Brain pericyte (primary cell): ENCODE measurements at regions not wholly inside any gene's neighbourhood (a gene's known extent, or its start where the extent isn't known, plus 50 kb on each side); places are given as distances from the start of the nearest gene placed in this dataset.
"Not testable (repeated sequence)": the region's sequence is repeated elsewhere in the genome, so short reads cannot be mapped to it uniquely, and the experiment has no call there.

Experiments used
- DNase-seq: peaks from one replicate; pipeline ENCODE4 v3.0.0-alpha.2; 2012; ENCODE audit warnings: low read depth, low spot score

DNA sequence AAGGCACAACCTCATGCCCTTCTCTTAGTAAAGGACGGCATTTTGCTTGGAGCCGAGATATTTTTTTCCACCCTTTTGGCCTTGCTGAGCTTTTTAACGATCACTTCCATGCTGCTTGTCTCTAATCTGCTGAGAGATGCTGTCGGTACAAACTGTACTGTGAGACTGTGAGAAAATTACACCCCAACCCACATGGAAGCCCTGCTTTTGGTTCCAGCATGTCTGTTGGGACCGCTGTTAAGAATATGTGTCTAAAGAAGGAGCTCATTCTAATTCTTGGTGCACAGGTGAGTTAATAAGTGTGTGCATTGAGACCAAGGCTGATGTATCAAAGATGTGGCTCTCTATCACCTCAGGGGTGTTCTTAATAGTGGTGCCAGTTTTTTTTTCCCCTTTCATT lies 304.5 kb upstream of the MAP3K7 start:
- DNase-seq = no peak

DNA sequence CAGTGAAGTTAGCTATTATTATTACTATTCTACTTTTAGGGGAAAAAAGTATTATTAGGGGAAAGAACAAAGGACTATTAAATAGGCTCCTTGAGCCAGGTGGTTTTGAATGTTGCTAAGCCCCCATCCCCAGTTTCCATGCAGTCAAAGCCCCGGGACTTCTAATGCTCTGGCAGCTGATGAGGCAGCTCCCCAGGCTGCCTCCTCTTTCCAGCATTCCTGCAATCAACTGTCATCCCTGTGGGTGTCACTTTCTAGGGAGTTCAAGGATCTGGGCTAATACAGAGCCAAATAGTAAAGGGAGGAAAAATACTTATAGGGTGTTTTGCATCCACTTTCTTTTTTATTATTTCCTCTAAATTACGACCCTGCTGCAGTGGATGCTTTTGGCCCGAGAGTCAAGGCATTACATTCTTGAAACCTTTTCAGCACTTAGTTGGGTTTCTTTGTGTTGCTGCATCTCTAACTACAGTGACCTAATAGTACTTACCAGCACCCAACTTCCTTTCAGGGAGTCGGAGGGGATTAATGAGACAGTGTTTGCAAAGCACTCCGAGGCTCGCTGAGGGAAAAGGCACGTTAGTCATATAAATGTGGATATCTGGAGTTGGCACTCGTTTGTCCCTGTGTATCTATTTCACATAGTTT lies 303.9 kb upstream of the MAP3K7 start:
- no peak for DNase-seq

DNA sequence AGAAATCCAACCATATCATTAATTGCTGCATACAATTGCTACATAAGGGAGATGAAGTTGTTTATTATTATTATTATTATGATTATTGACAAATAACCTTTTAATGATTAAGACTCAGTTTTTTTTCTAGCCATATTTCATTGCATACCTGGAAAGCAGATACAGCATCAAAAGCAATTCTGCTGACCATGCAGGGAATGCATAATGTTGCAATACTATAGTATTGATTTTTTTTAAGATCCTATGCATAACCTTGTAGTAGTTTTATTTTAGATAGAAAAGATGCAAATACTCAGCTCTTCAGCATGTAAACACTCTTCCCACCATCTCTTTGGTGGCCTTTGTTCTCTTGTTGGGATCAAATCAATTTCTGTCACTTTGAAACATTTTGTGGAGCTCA lies 300.9 kb upstream of the MAP3K7 start:
- DNase-seq = no peak

DNA sequence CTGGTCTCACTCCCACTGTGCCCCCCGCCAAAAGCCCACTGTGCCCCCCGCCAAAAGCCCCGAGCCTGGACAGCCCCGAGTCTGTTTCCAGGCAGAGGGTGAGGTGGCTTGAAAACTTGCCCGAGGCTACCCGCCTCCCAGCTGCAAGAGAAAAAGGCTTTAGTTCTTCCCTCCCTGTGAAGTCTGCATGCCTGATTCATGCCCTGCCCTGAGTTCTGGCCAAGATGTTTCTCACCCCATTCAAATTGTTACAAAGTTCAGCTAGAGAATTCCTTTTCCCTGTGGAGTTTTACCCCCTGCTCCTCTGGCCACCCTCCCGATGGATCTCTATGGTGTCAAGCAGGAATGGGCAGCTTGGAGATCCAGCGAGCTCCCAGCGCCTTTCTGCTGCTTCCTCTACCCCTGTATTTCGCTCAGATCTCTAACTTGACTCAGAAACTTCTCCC lies 298.8 kb upstream of the MAP3K7 start:
- no peak for DNase-seq

DNA sequence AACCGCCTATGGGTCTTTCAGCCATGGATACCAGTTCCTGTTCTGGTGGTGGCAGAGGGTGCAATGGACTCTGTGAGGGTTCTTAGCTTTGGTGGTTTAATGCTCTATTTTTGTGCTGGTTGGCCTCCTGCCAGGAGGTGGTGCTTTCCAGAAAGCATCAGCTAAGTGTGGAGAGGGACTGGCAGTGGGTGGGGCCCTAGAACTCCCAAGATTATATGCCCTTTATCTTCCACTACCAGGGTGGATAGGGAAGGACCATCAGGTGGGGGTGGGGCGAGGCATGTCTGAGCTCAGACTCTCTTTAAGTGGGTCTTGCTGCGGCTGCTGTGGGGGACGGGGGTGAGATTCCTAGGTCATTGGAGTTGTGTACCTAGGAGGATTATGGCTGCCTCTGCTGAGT lies 298.3 kb upstream of the MAP3K7 start:
- not testable (repeated sequence) for DNase-seq

DNA sequence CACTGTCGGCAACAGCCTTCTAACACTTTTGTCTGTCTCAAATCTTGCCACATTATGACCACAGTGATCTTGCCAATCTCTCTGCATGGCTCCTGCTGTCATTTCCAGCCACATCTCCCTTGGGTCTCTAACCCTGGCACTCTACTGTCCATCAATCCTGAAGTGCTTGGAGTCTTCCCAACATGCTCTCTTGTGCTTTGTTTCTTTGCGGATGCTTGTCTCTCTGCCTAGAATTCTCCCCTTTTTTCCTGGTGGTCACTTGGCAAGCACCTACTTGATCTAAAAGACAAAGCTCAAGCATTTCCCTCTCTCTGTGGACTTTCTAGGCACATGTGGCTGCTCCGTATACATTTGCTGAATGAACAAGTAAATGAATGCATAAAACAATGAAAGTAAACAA lies 290.7 kb upstream of the MAP3K7 start:
- no peak for DNase-seq

DNA sequence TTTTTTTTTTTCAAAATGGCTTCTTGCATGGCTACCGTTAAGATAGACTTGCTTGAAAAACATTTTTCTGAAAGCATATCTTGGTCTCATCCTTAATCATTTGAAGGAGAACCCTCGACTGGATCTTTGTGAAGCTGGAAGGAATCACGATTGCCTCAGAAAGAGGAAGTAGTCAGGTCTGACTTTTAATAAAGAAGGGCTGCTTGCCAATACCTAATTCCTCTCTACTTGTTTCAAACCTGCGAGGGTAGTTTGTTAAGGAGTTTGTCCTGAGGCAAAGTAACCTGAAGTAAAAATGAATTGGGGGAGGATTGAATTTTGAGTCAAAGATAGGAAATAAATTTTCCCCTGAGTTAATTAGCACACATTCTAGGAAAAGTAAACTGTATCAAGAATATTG lies 288.1 kb upstream of the MAP3K7 start:
- DNase-seq = no peak

DNA sequence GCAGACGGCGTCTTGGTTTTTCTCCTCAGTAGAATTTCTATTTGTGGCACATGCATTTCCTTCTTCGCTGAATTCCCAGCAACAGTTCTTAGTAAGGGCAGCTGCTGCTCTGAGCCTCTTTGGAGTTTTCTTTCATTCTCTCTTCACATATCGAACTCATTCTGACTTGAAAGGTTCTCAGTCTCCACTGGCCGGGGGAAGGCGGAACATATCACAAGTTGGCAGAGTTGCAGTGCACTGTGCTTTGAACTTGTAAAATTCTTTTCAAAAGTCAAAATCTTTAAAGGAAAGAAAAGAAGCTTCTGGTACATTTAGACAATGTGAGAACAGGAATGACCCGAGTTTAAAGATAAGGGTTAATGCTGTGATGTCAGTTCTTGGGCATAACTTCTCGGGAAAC lies 286.1 kb upstream of the MAP3K7 start:
- DNase-seq = no peak

DNA sequence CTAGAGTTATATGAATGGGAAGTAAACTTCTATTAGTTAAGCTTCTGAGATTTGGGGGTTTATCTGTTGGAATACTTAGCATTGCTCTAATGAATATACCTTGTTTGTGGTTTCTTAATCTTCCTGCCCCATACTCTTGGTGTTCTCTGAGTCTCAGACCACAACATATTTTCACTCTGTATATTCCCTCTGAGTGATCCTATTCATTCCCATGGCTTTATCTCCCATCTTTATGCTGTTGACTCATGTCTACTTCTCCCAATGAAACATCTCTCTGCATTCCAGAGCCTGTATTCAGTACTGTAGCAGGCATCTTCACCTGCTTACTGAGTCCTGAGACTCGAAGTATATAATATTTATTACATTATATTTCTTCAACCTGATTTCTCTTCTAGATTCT lies 283.7 kb upstream of the MAP3K7 start:
- DNase-seq = no peak

DNA sequence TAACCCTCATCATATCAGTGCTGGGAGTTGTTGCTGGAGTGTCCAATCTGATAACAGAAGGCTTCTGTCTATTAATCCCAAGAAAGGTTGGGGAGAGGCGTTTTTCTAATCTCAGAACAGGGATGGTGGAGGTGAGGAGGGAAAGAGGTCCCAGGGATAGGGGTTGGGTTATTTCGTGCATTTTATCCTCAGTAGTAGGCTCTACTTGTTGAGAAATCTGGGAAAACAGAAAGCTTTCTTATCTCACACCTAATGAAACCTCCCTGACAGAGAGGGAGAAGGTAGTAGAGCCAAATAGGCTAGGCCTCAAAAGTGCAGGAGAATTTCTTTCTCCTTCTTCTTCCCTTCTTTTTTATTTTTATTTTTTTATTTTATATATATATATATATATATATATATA lies 281.8 kb upstream of the MAP3K7 start:
- no peak for DNase-seq

DNA sequence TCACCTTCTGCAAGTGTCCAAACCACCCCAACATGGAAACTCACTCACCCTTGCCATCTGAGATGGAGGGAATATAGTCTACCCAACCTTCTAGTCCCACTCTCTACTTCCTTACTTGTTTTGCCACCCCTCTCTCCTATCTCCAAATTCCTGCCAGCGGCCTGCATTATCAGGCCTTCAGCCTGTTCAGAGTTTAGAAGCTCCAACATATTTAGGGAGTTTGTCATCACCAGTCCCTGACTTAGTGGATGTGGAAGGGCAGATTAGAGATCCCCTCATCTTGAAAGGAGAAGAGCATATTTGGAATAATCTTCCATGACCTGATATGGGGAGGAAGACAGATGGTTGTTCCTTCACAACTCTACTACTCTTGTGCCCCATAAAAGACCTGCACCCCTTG lies 281.4 kb upstream of the MAP3K7 start:
- DNase-seq = no peak

DNA sequence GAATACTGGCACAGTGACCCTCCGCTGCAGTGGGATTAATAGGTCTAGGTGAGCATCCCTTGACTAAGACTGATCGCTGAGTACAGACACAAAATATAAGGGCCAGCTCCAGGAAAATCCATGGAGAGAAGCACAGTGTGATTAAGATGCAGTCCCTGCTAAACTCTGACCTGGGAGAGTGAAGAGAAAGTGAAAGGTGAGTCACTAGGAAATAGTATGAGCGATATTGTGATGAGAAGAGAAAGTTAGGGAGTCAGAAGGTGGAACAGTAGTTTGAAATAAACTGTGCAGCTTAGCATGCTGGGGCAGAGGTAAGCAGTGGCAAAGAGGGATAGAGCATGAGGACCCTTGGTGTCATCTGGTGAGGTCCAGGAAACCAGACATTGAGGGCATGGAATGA lies 278.6 kb upstream of the MAP3K7 start:
- no peak for DNase-seq

DNA sequence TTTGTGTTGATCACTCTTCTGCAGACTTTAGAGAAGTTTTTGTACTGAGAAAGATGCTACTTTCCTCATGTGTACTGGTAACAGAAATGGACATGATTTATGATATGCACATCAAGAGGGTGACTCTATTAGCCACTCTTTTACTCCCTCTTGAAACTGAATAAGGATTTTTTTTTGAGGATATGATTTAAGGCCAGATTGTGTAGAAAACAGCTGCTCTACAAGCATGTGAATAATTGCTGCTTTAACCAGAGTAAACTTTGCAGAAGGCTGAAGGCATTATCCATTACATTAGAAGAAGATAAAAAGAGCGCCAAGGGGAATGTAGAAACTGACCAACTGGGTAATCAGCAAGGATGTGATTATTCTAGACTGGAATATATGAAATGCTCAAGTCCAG lies 276.2 kb upstream of the MAP3K7 start:
- DNase-seq = no peak

DNA sequence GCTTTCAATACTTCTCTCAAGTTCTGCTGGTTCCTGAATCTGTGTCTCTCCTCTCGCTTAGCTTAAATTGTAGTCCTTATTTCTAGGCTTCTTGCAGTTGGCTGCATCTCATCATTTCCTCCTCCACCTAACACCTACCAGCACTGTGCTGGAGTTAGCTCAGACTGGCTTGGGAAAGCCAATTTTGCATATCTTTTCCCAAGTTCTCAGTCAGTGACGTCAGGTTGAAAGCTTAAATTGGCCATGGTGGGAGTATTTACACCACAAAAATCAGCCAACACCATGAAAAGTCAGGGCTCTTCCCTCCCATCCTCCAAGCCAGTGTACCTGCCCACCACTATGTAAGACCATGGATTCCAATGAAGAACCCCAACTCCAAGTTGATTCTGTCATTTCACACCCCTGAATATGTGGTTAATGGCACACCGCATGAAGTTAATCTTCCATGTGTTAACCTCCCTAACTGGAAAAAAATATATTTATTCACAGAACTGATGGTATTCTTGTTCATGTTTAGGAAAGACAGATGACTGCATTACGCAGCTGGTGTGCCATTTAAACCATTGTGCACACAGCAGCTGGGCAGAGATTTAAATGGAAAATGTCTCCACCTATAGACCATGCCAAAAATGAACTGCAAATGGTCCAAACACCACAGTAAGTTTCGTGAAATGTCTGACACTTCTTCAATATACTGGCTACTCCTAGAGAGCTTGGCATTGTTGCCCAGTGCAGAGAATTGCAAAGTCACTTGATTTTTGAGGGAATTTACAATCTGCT lies 274.1 kb upstream of the MAP3K7 start:
- no peak for DNase-seq

DNA sequence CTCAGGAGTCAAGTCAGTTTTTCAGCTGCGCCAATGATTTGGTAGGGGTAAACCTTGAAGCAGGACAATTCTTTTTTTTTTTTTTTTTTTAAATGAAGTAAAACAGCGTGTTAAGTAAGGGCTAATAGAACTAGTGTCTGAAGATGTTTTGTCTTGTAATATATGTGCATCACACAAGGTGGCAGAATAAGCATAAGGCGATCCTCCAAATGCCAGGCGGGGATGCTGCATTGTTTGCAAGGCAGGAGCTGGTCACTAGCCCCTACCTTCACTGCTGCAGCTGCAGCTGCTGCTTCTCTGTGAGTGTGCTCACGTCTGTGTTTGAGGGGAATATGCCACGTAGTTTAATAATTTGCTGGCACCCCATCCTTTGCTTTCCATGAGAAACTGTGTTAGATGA lies 272.7 kb upstream of the MAP3K7 start:
- no peak for DNase-seq

DNA sequence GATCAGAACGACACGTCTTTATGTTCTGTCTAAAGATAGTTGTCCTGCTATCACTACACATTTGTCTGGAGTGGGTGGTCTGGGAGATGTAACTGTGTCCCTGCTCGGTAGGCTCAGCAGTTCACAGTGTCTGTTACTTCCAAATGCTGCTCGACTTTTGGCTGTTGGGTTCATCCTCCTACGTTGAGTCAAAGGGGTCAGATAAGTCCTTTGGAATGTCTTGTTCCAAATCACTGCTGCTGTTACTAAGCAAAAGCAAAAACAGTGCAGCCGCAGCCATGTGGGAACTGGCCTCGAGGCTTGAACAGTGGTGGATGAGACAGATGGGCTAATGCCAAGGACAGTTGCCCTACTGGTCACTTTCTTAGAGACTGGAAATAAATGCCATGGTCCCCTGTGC lies 272.2 kb upstream of the MAP3K7 start:
- DNase-seq = no peak

DNA sequence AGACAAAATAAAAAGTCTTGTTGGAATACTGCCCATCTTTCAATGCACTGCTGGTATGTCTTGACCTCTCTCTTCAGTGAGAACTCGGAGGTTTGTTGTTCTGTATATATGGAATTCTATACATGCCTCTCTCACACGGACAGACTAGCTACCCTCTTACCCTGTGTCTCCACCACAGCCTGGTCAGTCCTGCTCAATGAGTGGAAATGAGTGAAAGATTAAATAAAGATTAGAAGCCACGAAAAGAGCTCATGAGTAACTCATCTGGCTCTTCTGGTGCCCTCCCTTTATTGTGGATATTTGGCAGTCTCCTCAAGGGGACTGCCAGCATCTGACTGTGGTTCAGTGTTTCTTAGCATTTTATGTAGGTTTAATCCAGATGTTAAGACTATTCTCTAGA lies 262.8 kb upstream of the MAP3K7 start:
- no peak for DNase-seq

DNA sequence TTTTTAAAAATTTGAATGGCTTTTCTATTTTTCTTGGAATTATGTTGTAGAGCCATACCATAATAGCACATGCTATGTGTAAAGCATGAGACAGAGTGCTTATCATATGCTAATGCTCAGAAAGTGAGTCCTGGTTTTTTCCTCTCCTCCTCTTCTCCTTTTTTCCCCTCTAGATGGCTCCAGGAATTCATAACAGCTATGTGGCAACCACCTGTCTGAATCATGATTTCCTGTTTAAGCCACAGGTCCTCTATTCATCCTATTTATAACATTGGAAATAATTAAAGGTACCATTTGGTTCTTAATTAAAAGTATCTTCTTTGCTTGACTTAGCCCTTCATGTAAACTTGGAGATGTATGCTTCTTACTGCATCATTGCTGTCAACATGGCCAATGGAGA lies 260.0 kb upstream of the MAP3K7 start:
- no peak for DNase-seq

DNA sequence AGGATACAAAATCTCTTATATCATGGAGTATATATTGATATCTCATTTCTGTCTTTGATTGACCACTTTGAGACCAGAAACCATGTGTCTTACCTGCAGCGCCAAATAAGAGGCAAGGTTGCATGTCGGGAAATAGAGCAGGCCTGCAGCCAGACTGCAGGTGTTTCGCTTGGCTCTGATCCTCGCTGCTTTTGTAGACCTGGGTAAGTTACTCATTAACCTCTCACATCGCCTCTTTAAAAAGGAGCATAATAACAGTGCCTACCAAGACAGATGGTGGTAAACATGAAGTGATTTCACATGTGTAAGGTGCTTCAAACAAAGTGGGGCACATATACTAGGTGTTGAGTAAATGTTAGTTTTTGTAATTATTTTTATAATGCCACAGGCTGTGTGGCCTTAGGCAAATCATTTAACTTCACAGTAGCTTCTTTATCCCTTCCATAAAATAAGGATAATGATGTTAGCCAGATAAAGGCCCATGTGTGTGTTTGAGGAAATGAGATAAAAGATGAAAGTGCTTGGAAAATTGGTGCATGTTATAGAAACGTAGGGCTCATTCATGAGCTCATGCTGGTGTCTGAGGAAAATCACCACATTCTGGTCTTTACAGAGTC lies 248.8 kb upstream of the MAP3K7 start:
- DNase-seq = no peak

DNA sequence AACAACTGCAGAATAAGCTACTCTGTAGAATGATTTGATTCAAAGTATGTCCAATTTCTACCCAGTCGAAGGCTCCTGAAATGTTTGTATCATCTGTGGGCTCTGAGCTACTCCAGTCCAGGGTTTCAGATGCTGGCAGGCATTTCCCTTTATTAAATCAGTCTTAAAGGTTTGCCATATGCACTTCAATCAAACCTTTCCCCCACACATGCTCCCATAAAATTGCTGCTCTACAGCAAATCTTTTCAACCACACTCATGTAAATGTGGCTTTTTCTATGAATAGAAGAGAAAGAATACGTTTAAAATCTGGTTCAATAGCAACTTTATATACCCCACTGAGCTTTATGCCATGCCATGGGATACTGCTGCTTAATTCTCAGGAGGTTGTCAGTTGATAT lies 242.4 kb upstream of the MAP3K7 start:
- no peak for DNase-seq

DNA sequence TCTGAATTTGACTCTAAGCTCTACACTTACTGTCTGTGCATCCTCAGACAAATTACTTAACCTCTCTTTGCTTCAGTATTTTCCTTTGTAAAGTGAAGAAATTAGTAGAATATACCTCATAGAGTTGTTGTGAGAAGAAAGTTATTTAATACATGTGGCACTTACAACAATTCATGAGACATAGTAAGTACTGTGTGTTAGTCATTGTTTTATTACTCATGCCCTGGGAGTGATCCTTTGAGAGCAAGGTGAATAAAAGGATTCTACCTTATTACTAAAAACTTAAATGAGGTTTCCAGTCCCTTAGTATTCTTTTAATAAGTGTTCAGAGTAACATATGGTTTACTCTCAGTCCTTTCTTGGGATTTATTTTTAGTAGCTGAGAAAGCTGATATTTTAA lies 233.6 kb upstream of the MAP3K7 start:
- no peak for DNase-seq

DNA sequence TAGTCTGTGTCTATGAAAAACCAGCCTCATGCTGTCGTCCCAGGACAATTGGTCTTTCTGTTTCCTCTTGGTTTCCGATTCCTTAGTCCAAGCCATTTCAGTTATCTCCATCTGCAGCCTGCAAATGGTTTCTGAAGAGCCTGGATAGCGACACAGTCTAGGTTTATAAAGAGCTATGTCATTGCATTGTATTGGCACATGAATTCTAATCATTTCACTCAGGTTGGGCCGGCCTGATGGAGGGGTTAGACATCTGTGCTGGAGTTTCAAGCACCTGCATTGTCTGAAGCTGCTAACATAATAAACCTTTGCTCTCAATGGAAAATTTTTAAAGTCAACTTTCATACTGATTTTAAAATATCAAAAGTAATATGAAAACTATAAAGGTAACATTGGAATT lies 232.6 kb upstream of the MAP3K7 start:
- no peak for DNase-seq

DNA sequence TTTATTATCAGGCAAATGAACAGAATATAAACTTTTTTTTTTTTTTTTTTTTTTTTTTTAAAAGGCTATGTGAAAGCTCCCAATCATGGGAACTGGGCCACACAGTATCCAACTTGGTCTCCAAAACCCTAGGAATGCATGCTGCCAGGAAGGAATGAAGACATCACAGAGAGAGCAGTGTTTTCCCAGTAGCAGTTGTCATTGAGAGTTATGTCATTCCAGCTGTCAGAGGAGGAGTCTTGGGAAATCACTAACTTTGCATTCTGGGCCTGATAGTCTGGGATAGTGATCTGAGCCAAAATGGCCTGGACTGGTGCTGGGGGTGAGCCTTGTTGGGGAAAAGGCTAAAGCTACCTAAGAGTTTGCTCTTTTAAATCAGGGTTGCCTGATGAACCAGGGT lies 231.3 kb upstream of the MAP3K7 start:
- DNase-seq = no peak
